ENCODE measurements at regions not wholly inside any gene's neighbourhood (a gene's known extent, or its start where the extent isn't known, plus 50 kb on each side); places are given as distances from the start of the nearest gene placed in this dataset.

GRCh38 chr13:31530922-31531321 is 208.4 kb upstream of the RXFP2 start:
- TF ChIP-seq EP300 (IDR thresholded peaks at IDR 0.05) (no peak), CTCF (IDR thresholded peaks at IDR 0.05) (no peak)

All from upper lobe of left lung (tissue), 4 donors.